Uterus (tissue), 3 donors: ENCODE measurements at regions not wholly inside any gene's neighbourhood (a gene's known extent, or its start where the extent isn't known, plus 50 kb on each side); places are given as distances from the start of the nearest gene placed in this dataset.

Experiments
- DNase-seq, 2 donors: peaks; one replicate each; pipeline ENCODE4 v3.0.0-alpha.2; 2019 to 2020
- H3K27ac ChIP-seq, 2 donors: fragments of 200-600 bp; sonication (generic); 1 replicate in 1 of 2; 2 replicates in 1 of 2; pipeline ENCODE4 v1.5.1; 2016 to 2018
- H3K27me3 ChIP-seq, 2 donors: fragments of 200-600 bp; sonication (generic); one replicate each; pipeline ENCODE4 v1.5.1; 2018 to 2019; ENCODE audit warnings: control low read depth in 1 of 2
- H3K36me3 ChIP-seq, 2 donors: fragments of 200-600 bp; sonication (generic); one replicate each; pipeline ENCODE4 v1.5.1; 2019; ENCODE audit warnings: control low read depth in 1 of 2
- H3K4me1 ChIP-seq, 2 donors: fragments of 200-600 bp; sonication (generic); one replicate each; pipeline ENCODE4 v1.5.1; 2018 to 2019; ENCODE audit warnings: control low read depth in 1 of 2
- H3K4me3 ChIP-seq, 2 donors: fragments of 200-600 bp; sonication (generic); 1 replicate in 1 of 2; 2 replicates in 1 of 2; pipeline ENCODE4 v1.5.1; 2018 to 2019; ENCODE audit warnings: mild to moderate bottlenecking in 1 of 2
- H3K9me3 ChIP-seq, 2 donors: fragments of 200-600 bp; sonication (generic); one replicate each; pipeline ENCODE4 v1.5.1; 2019; ENCODE audit warnings: control low read depth in 1 of 2
- POLR2A ChIP-seq, 2 donors: fragments of 450-650 bp; IDR thresholded peaks; one replicate each; pipeline ENCODE4 v1.6.1; 2016; ENCODE audit warnings: antibody characterized with exemption in 2 of 2, mild to moderate bottlenecking in 1 of 2, moderate library complexity in 1 of 2
- intact Hi-C: fragments of 100-400 bp; cut with DNase I; formaldehyde crosslinking; loops from one replicate; pipeline ENCODE4 v1.15.1; 2023; ENCODE audit warnings: low total_unique reads
- TF ChIP-seq, protein P1 (sequence below), 4 experiments: fragments of 200-600 bp in 2 of 4; fragments of 450-650 bp in 2 of 4; sonication (generic) in 2 of 4; IDR thresholded peaks; one replicate each; pipeline ENCODE4 v1.5.1; 2016 to 2019; ENCODE audit warnings: antibody characterized with exemption in 4 of 4, mild to moderate bottlenecking in 2 of 4, moderate library complexity in 1 of 4
- donor health status: DM: yes; HTN: yes; CAD: no.

DNA sequence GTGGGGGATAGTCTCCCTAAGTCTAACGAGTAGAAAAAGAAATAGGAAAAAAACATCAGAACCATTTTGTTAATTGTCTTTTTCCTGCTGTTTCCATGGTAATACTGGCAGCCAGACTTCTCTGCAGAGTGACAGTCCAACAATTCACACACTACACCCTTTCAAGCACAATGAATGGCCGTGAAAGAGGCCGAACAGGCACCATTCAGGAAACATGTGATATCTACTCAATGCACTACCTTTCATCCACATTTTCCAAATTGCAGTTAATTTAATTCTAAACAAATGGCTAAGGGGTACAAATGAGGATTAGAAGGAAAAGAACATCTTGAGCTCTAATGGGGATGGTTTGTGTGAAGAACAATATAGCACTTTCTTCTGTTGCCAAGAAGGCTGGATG, 358.5 kb upstream of the ANKRD30A start:
- DNase-seq = no peak
- H3K36me3 ChIP-seq = no peaks in the 10 kb centered on the region
- TF ChIP-seq, protein P1, sequence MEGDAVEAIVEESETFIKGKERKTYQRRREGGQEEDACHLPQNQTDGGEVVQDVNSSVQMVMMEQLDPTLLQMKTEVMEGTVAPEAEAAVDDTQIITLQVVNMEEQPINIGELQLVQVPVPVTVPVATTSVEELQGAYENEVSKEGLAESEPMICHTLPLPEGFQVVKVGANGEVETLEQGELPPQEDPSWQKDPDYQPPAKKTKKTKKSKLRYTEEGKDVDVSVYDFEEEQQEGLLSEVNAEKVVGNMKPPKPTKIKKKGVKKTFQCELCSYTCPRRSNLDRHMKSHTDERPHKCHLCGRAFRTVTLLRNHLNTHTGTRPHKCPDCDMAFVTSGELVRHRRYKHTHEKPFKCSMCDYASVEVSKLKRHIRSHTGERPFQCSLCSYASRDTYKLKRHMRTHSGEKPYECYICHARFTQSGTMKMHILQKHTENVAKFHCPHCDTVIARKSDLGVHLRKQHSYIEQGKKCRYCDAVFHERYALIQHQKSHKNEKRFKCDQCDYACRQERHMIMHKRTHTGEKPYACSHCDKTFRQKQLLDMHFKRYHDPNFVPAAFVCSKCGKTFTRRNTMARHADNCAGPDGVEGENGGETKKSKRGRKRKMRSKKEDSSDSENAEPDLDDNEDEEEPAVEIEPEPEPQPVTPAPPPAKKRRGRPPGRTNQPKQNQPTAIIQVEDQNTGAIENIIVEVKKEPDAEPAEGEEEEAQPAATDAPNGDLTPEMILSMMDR (IDR thresholded peaks at IDR 0.05) = no peak
- TF ChIP-seq POLR2A (IDR thresholded peaks at IDR 0.05) = no peak
- intact Hi-C loops = no loop called here
- H3K27me3 ChIP-seq = no peaks in the 10 kb centered on the region
- no peak overlapping the region for H3K27ac ChIP-seq
- no peaks in the 10 kb centered on the region for H3K4me1 ChIP-seq
- H3K4me3 ChIP-seq = no peak overlapping the region
- no peaks in the 10 kb centered on the region for H3K9me3 ChIP-seq

DNA sequence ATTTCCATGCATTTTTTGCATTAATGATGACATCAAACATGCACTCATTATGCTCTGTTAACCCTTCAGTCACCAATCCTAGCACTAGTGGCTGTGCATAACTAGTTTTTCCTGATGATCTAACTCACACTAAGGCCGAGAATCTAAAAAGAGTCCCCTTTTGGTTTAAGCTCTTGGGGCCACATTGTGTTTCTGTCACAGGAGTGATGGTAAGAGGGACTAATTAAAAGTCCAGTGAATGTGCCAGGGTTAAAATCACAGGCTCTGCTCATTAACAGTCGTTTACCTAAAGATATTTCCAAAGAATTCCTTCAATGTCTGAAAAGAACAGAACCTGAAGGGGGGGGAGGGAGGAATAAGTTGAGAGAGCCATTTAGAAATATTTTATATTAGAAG, 359.0 kb upstream of the ANKRD30A start:
- TF ChIP-seq POLR2A (IDR thresholded peaks at IDR 0.05) = no peak
- TF ChIP-seq, protein P1 (IDR thresholded peaks at IDR 0.05) = no peak
- no peak overlapping the region for H3K27ac ChIP-seq
- H3K4me1 ChIP-seq = no peaks in the 10 kb centered on the region
- H3K4me3 ChIP-seq = no peak overlapping the region
- no peaks in the 10 kb centered on the region for H3K9me3 ChIP-seq
- no peaks in the 10 kb centered on the region for H3K36me3 ChIP-seq
- H3K27me3 ChIP-seq = no peaks in the 10 kb centered on the region
- DNase-seq = no peak
- intact Hi-C loops = no loop called here

DNA sequence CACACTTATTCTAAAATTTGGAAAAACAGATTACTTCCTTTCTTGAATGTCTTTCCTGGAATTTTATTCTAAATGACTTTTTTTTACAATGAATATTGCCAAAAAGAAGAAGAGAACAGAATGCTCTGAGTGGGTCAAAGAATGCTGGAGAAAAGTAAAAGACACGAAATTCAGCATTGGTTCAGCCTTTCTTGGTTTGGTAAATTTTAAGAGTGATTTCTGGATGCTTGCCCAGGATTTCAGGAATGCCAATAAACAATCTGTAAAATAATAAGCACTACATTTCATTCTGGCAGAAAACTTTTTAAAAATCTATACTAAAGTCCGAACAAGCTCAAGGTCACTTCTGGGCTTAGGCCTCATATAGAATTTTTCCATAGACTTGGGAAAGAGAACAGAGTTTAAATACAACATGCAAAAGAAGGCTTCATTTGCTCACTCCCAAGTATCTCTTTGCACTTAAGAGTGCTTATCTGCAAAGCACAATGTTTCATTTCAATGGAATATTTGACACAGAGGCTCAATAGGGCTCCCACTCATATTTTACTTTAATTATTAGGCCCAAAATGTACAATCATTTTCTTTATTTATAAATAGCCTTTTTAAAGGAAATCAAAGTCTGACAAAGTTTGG, 359.5 kb upstream of the ANKRD30A start:
- Histone ChIP-seq H3K36me3 (no peaks in the 10 kb centered on the region), H3K9me3 (no peaks in the 10 kb centered on the region), H3K4me3 (no peak overlapping the region), H3K4me1 (no peaks in the 10 kb centered on the region), H3K27ac (no peak overlapping the region), H3K27me3 (no peaks in the 10 kb centered on the region)
- DNase-seq = no peak
- no peak for TF ChIP-seq POLR2A (IDR thresholded peaks at IDR 0.05)
- TF ChIP-seq, protein P1 (IDR thresholded peaks at IDR 0.05) = no peak
- intact Hi-C loops = no loop called here

DNA sequence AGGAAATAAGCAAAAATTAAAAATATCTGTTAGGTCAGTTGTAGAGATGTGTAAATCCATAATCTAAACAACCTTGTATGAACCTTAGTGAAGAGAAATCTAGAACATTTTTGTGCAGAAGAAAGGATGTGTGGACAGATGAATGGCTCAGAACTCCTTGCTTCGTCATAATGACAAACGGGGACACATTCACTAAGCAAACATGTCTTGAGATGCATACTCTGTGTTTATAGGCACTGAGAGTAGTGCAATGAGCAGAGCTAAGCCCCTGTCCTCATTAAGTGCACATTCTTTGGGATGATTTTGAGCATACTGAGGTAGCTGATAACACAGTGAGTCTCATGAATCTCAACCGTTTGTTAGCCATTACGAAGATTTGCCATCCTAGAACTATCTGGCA, 360.6 kb upstream of the ANKRD30A start:
- Histone ChIP-seq H3K4me1 (no peaks in the 10 kb centered on the region), H3K9me3 (no peaks in the 10 kb centered on the region), H3K27ac (no peak overlapping the region), H3K36me3 (no peaks in the 10 kb centered on the region), H3K4me3 (no peak overlapping the region), H3K27me3 (no peaks in the 10 kb centered on the region)
- TF ChIP-seq, protein P1 (IDR thresholded peaks at IDR 0.05) = no peak
- TF ChIP-seq POLR2A (IDR thresholded peaks at IDR 0.05) = no peak
- no peak for DNase-seq
- intact Hi-C loops = no loop called here

DNA sequence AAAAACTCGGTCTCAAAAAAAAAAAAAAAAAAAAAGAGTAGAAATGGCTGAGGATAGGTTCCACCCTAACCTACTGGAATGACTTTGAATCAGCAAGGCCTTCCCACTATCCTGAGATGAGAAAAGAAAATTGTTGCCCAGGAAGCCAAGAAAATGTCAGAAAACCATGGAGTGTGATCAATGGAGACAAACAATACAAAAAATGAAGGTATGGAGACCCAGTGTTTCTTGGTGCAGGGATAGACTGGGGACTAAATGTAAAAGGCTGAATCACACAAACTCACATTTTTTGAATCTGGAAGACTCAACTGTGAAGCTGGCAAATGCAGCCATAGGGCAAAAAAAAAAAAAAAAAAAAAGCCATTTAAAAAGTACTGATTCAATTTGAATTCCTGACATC, 364.3 kb upstream of the ANKRD30A start:
- H3K27me3 ChIP-seq = no peaks in the 10 kb centered on the region
- H3K4me1 ChIP-seq = no peaks in the 10 kb centered on the region
- no peak overlapping the region for H3K27ac ChIP-seq
- intact Hi-C loops = no loop called here
- no peak for TF ChIP-seq POLR2A (IDR thresholded peaks at IDR 0.05)
- TF ChIP-seq, protein P1 (IDR thresholded peaks at IDR 0.05) = no peak
- H3K9me3 ChIP-seq = no peaks in the 10 kb centered on the region
- DNase-seq = no peak
- H3K4me3 ChIP-seq = no peak overlapping the region
- no peaks in the 10 kb centered on the region for H3K36me3 ChIP-seq
